Hepatocyte (in vitro differentiated cells): ENCODE measurements at regions not wholly inside any gene's neighbourhood (a gene's known extent, or its start where the extent isn't known, plus 50 kb on each side); places are given as distances from the start of the nearest gene placed in this dataset.

ENCODE experiments used
- DNase-seq: peaks from one replicate; pipeline ENCODE4 v3.0.0-alpha.2; 2016; ENCODE audit warnings: low spot score
- H2AFZ ChIP-seq: fragments of 200-600 bp; sonication (generic); 2 replicates; pipeline ENCODE4 v1.6.0; 2016; ENCODE audit warnings: antibody characterized with exemption, mild to moderate bottlenecking
- H3K27ac ChIP-seq: fragments of 200-600 bp; sonication (generic); 2 replicates; pipeline ENCODE4 v1.5.1; 2016; ENCODE audit warnings: mild to moderate bottlenecking
- H3K27me3 ChIP-seq: fragments of 200-600 bp; sonication (generic); 2 replicates; pipeline ENCODE4 v1.6.1; 2016
- H3K36me3 ChIP-seq: fragments of 200-600 bp; sonication (generic); replicated peaks from 2 replicates; pipeline ENCODE4 v1.5.1; 2016; ENCODE audit warnings: low read depth; ENCODE audit not compliant: insufficient read depth
- H3K4me1 ChIP-seq: fragments of 200-600 bp; sonication (generic); 2 replicates; pipeline ENCODE4 v1.5.1; 2016; ENCODE audit warnings: mild to moderate bottlenecking, moderate library complexity; ENCODE audit not compliant: insufficient read depth
- H3K4me2 ChIP-seq: fragments of 200-600 bp; sonication (generic); 2 replicates; pipeline ENCODE4 v1.6.0; 2016
- H3K4me3 ChIP-seq: fragments of 200-600 bp; sonication (generic); 2 replicates; pipeline ENCODE4 v1.5.1; 2016; ENCODE audit warnings: mild to moderate bottlenecking
- H3K79me2 ChIP-seq: fragments of 200-600 bp; sonication (generic); 2 replicates; pipeline ENCODE4 v1.6.0; 2017; ENCODE audit warnings: mild to moderate bottlenecking
- H3K9me2 ChIP-seq: fragments of 200-600 bp; sonication (generic); replicated peaks from 2 replicates; pipeline ENCODE4 v1.6.0; 2017; ENCODE audit warnings: mild to moderate bottlenecking; ENCODE audit not compliant: insufficient read depth
- H3K9me3 ChIP-seq: fragments of 200-600 bp; sonication (generic); 2 replicates; pipeline ENCODE4 v1.5.1; 2016; ENCODE audit warnings: low read depth, mild to moderate bottlenecking
- H4K20me1 ChIP-seq: fragments of 200-600 bp; sonication (generic); 2 replicates; pipeline ENCODE4 v1.6.0; 2016; ENCODE audit warnings: mild to moderate bottlenecking; ENCODE audit not compliant: insufficient read depth, poor library complexity, severe bottlenecking
- CTCF ChIP-seq: fragments of 200-600 bp; sonication (generic); IDR thresholded peaks from 2 replicates; pipeline ENCODE4 v1.5.1; 2016; ENCODE audit warnings: antibody characterized with exemption, mild to moderate bottlenecking; ENCODE audit not compliant: poor library complexity
- EZH2 ChIP-seq: fragments of 200-600 bp; sonication (generic); IDR thresholded peaks from 2 replicates; pipeline ENCODE4 v1.6.1; 2016; ENCODE audit warnings: antibody characterized with exemption, mild to moderate bottlenecking, borderline replicate concordance
- EZH2phosphoT487 ChIP-seq: fragments of 200-600 bp; sonication (generic); IDR thresholded peaks from one replicate; pipeline ENCODE4 v1.6.1; 2018; ENCODE audit warnings: antibody characterized with exemption, mild to moderate bottlenecking, low read depth, moderate library complexity; ENCODE audit not compliant: unreplicated experiment, severe bottlenecking
- WGBS: methylation state at CpG from one replicate; pipeline ENCODE4 v1.1.6; 2016; ENCODE audit warnings: low lambda C conversion rate; ENCODE audit errors: missing lambda C conversion rate; 5-methylcytosine and 5-hydroxymethylcytosine counted together

GRCh38 chr3:162166543-162166942 lies 669.9 kb downstream of the OTOL1 start:
- Histone ChIP-seq H3K36me3 (no peaks in the 10 kb centered on the region), H3K27me3 (no peaks in the 10 kb centered on the region), H3K4me1 (no peaks in the 10 kb centered on the region), H2AFZ (no peak overlapping the region), H4K20me1 (no peaks in the 10 kb centered on the region), H3K27ac (no peak overlapping the region), H3K79me2 (no peaks in the 10 kb centered on the region), H3K4me2 (no peak overlapping the region), H3K4me3 (no peak overlapping the region), H3K9me2 (no peaks in the 10 kb centered on the region), H3K9me3 (no peaks in the 10 kb centered on the region)
- no peak for DNase-seq
- WGBS: 85% methylated on average over 3 of the region's 3 CpGs
- TF ChIP-seq EZH2: no peak

DNA sequence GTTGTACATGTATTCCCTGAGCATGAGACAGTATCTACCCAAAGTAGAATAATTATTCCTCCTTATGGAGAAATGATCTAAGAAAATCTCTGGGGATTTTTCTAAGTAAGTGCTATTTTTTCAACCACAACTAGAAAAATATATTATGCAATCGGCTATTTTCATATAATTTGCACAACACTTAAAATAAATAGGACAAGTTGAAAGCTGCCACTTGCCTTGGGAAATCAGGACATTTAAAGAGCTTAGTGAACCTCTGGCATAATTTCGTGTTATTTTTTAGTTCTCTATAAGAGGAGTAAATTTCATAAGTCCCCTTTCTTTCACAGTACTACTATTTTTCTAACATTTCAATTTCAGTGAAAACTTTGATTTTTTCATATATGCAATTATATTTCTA lies 672.1 kb downstream of the OTOL1 start:
- DNase-seq: no peak
- 87% methylated on average over 2 of the region's 2 CpGs for WGBS
- TF ChIP-seq EZH2phosphoT487 (no peak), EZH2 (no peak), CTCF (no peak)
- H3K27ac ChIP-seq: no peak overlapping the region
- no peak overlapping the region for H2AFZ ChIP-seq
- no peak overlapping the region for H3K4me2 ChIP-seq
- no peaks in the 10 kb centered on the region for H4K20me1 ChIP-seq
- no peaks in the 10 kb centered on the region for H3K27me3 ChIP-seq
- no peaks in the 10 kb centered on the region for H3K36me3 ChIP-seq
- H3K79me2 ChIP-seq: no peaks in the 10 kb centered on the region
- H3K9me2 ChIP-seq: no peaks in the 10 kb centered on the region
- H3K9me3 ChIP-seq: no peaks in the 10 kb centered on the region
- H3K4me3 ChIP-seq: no peak overlapping the region
- H3K4me1 ChIP-seq: no peaks in the 10 kb centered on the region

DNA sequence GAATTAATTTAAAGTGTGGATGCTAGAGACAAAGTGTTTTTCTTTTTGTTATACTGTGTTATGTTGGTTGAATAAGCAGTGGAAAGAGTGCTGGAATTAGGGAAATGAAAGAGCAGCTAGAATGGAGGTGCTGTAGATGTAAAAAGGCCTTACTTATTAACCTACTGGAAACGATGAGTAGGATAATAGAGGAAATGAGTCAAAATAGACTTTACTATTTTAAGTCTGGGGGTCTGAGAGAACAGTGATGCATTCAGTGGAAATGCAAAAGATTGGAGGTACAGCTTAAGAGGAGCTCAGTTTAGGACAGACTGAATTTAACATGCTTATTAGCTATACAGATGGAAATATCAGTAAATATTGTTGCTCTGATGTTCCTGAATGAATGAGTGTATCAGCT lies 674.0 kb downstream of the OTOL1 start:
- Histone ChIP-seq H3K4me1 (no peaks in the 10 kb centered on the region), H3K9me2 (no peaks in the 10 kb centered on the region), H2AFZ (no peak overlapping the region), H4K20me1 (no peaks in the 10 kb centered on the region), H3K79me2 (no peaks in the 10 kb centered on the region), H3K4me3 (no peak overlapping the region), H3K27ac (no peak overlapping the region), H3K4me2 (no peak overlapping the region), H3K27me3 (no peaks in the 10 kb centered on the region), H3K36me3 (no peaks in the 10 kb centered on the region), H3K9me3 (no peaks in the 10 kb centered on the region)
- no peak for DNase-seq
- 88% methylated on average over 1 of the region's 1 CpG for WGBS
- TF ChIP-seq EZH2 (no peak), CTCF (no peak), EZH2phosphoT487 (no peak)

DNA sequence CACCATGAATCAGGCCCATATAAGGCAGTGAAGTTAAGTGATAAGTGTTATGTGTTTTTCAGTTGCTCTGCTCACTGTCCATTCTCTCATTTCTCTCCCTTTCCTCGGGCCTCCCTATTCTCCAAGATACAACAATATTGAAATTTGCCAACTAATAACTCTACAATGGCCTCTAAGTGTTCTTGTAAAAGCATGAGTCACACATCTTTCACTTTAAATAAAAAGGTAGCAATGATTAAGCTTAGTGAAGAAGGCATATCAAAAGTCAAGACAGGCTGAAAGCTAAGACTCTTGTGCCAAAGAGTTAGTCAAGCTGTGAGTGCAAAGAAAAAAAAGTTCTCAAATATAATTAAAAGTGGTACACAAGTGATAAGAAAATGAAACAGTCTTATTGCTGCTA lies 675.4 kb downstream of the OTOL1 start:
- TF ChIP-seq EZH2phosphoT487 (no peak), CTCF (no peak), EZH2 (no peak)
- Histone ChIP-seq H2AFZ (no peak overlapping the region), H3K27ac (no peak overlapping the region), H3K4me3 (no peak overlapping the region), H3K9me3 (no peaks in the 10 kb centered on the region), H3K4me1 (no peaks in the 10 kb centered on the region), H3K4me2 (no peak overlapping the region), H3K36me3 (no peaks in the 10 kb centered on the region), H3K79me2 (no peaks in the 10 kb centered on the region), H3K9me2 (no peaks in the 10 kb centered on the region), H4K20me1 (no peaks in the 10 kb centered on the region), H3K27me3 (no peaks in the 10 kb centered on the region)
- 91% methylated on average over 1 of the region's 1 CpG for WGBS
- DNase-seq: no peak
